WERI-Rb-1 (cell line): ENCODE measurements at regions not wholly inside any gene's neighbourhood (a gene's known extent, or its start where the extent isn't known, plus 50 kb on each side); places are given as distances from the start of the nearest gene placed in this dataset.

Experiments used
- DNase-seq: peaks from one replicate; pipeline ENCODE4 v3.0.0-alpha.2; 2020
- H3K27ac ChIP-seq: fragments of 250-450 bp; sonication (Bioruptor Pico); 2 replicates; pipeline ENCODE4 v1.5.1; 2020; ENCODE audit warnings: mild to moderate bottlenecking, moderate library complexity
- H3K27me3 ChIP-seq: fragments of 250-450 bp; sonication (Bioruptor Pico); 2 replicates; pipeline ENCODE4 v1.5.1; 2021; ENCODE audit warnings: mild to moderate bottlenecking, low read depth, moderate library complexity; ENCODE audit not compliant: insufficient read depth, severe bottlenecking
- H3K36me3 ChIP-seq: fragments of 250-450 bp; sonication (Bioruptor Pico); 2 replicates; pipeline ENCODE4 v1.5.1; 2020; ENCODE audit warnings: mild to moderate bottlenecking, moderate library complexity
- H3K4me3 ChIP-seq: 2 replicates; pipeline ENCODE4 v1.5.1; 2011; ENCODE audit warnings: low read depth, mild to moderate bottlenecking, control low read depth, low read length
- H3K9me3 ChIP-seq: fragments of 250-450 bp; sonication (Bioruptor Pico); 2 replicates; pipeline ENCODE4 v1.5.1; 2021; ENCODE audit warnings: mild to moderate bottlenecking, moderate library complexity; ENCODE audit not compliant: severe bottlenecking
- CTCF ChIP-seq: IDR thresholded peaks from 2 replicates; pipeline ENCODE4 v1.5.1; 2011; ENCODE audit warnings: low read depth, mild to moderate bottlenecking, control low read depth, inconsistent platforms, low read length

GRCh38 chr13:50322006-50322405 is 306.8 kb downstream of the KCNRG start:
- TF ChIP-seq CTCF, result no peak
- Histone ChIP-seq H3K27ac (no peak overlapping the region), H3K9me3 (no peaks in the 10 kb centered on the region), H3K4me3 (no peak overlapping the region), H3K27me3 (no peaks in the 10 kb centered on the region), H3K36me3 (no peaks in the 10 kb centered on the region)
- DNase-seq, result no peak

GRCh38 chr13:50323440-50324065 is 308.3 kb downstream of the KCNRG start:
- no peak overlapping the region for H3K27ac ChIP-seq
- no peak for DNase-seq
- no peaks in the 10 kb centered on the region for H3K9me3 ChIP-seq
- no peak overlapping the region for H3K4me3 ChIP-seq
- no peak for TF ChIP-seq CTCF
- H3K36me3 ChIP-seq, result no peaks in the 10 kb centered on the region
- H3K27me3 ChIP-seq, result no peaks in the 10 kb centered on the region

GRCh38 chr13:50326271-50326670 is 311.0 kb downstream of the KCNRG start:
- H3K4me3 ChIP-seq, result no peak overlapping the region
- DNase-seq, result no peak
- H3K27me3 ChIP-seq, result no peaks in the 10 kb centered on the region
- no peaks in the 10 kb centered on the region for H3K9me3 ChIP-seq
- no peaks in the 10 kb centered on the region for H3K36me3 ChIP-seq
- no peak overlapping the region for H3K27ac ChIP-seq
- TF ChIP-seq CTCF, result no peak

GRCh38 chr13:50326811-50327210 is 311.6 kb downstream of the KCNRG start:
- H3K9me3 ChIP-seq, result no peaks in the 10 kb centered on the region
- no peak for TF ChIP-seq CTCF
- H3K36me3 ChIP-seq, result no peaks in the 10 kb centered on the region
- no peaks in the 10 kb centered on the region for H3K27me3 ChIP-seq
- no peak overlapping the region for H3K27ac ChIP-seq
- no peak for DNase-seq
- H3K4me3 ChIP-seq, result no peak overlapping the region

- no peaks in the 10 kb centered on the region for H3K27me3 ChIP-seq
- no peak overlapping the region for H3K4me3 ChIP-seq
- H3K27ac ChIP-seq, result no peak overlapping the region
- TF ChIP-seq CTCF, result no peak
- no peaks in the 10 kb centered on the region for H3K9me3 ChIP-seq
- H3K36me3 ChIP-seq, result no peaks in the 10 kb centered on the region
- no peak for DNase-seq
These were observed 319.0 kb downstream of the KCNRG start for GRCh38 chr13:50334115-50334778.

- Histone ChIP-seq H3K27ac (no peak overlapping the region), H3K36me3 (no peaks in the 10 kb centered on the region), H3K27me3 (no peaks in the 10 kb centered on the region), H3K9me3 (no peaks in the 10 kb centered on the region), H3K4me3 (no peak overlapping the region)
- no peak for TF ChIP-seq CTCF
- no peak for DNase-seq
These were observed 319.7 kb downstream of the KCNRG start for GRCh38 chr13:50334944-50335343.
